ENCODE measurements at regions not wholly inside any gene's neighbourhood (a gene's known extent, or its start where the extent isn't known, plus 50 kb on each side); places are given as distances from the start of the nearest gene placed in this dataset.

GRCh38 chr10:4205113-4205512, 420.1 kb upstream of the KLF6 start:
- no peaks in the 10 kb centered on the region for H3K79me2 ChIP-seq (ENCODE audit: control insufficient read depth, insufficient read depth, low read length)
- H3K9me1 ChIP-seq (replicated peaks; ENCODE audit: control insufficient read depth, extremely low read depth, insufficient read depth, low read length), result no peaks in the 10 kb centered on the region
- H3K27ac ChIP-seq (ENCODE audit: insufficient read depth, low read depth, low read length), result no peak overlapping the region
- no peak overlapping the region for H3K4me3 ChIP-seq (replicated peaks in 1 of 3; ENCODE audit: insufficient read depth in 1 of 3, low read depth in 1 of 3, low read length in 3 of 3)
- FAIRE-seq, result no peak
- ChIA-PET CTCF (no interaction called here), POLR2A (no interaction called here)
- TF ChIP-seq MYC (IDR thresholded peaks at IDR 0.05; ENCODE audit: low read depth, low read length), result no peak
- no peaks in the 10 kb centered on the region for H3K36me3 ChIP-seq (ENCODE audit: control insufficient read depth in 2 of 2, extremely low read depth in 1 of 2, insufficient read depth in 2 of 2, low read length in 2 of 2)
- no peaks in the 10 kb centered on the region for H3K4me1 ChIP-seq (ENCODE audit: control insufficient read depth, extremely low read depth, insufficient read depth, low read length)
- no peak for DNase-seq (ENCODE audit: low read depth, low spot score)
- intact Hi-C loops (cut with micrococcal nuclease), result no loop called here
- dilution Hi-C loops (cut with MboI; ENCODE audit: extremely low pct_ligation_motif_present, low sequenced_read_pairs), result no loop called here
- no peak overlapping the region for H3K9ac ChIP-seq (replicated peaks; ENCODE audit: extremely low read depth, insufficient read depth, low read length)
- H3K4me2 ChIP-seq (ENCODE audit: insufficient read depth, low read length), result no peak overlapping the region
- no peaks in the 10 kb centered on the region for H3K9me3 ChIP-seq (replicated peaks; ENCODE audit: control insufficient read depth, insufficient read depth, low read length)
- BruUV-seq (replicated peaks), result no TSS peak
- H4K20me1 ChIP-seq (replicated peaks; ENCODE audit: control insufficient read depth, extremely low read depth, insufficient read depth, low read length), result no peaks in the 10 kb centered on the region
- H2AFZ ChIP-seq (ENCODE audit: low read depth, low read length), result no peak overlapping the region
- H3K27me3 ChIP-seq (ENCODE audit: control insufficient read depth in 2 of 2, insufficient read depth in 2 of 2, low read length in 2 of 2), result peaks cover 0 to 1% of the 10 kb centered on the region in 2 experiments

DNA sequence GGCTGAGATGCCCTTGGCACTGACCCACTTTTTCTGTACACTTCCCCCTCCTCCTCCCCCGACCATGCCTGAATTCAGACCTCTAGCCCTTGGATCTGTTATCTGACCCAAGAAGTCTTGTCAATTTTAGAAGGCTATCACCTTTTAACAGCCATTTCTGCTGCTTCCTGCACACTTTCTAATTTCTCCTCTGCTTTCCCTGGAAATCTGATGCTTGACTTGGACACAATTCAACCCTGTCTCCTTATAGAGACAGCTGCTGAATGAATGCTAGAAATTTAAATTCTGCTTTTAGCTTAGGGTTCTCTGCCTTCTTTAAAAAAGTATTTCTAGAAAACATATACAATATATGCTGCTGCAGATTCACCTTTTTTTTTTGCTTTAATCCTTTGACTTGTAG, 417.9 kb upstream of the KLF6 start:
- no peak overlapping the region for H3K4me2 ChIP-seq (ENCODE audit: insufficient read depth, low read length)
- DNase-seq (ENCODE audit: low read depth, low spot score) (peak; percentile 72), FAIRE-seq (no peak)
- ChIA-PET CTCF (interaction anchor here (0.7 kb wide), 1 partner anchor 330 kb away, joined by 3 read pairs; no protein-coding TSS in a partner anchor), POLR2A (no interaction called here)
- H2AFZ ChIP-seq (ENCODE audit: low read depth, low read length), result no peak overlapping the region
- no TSS peak for BruUV-seq (replicated peaks)
- H3K27me3 ChIP-seq (ENCODE audit: control insufficient read depth in 2 of 2, insufficient read depth in 2 of 2, low read length in 2 of 2), result peaks cover 0 to 1% of the 10 kb centered on the region in 2 experiments
- no peaks in the 10 kb centered on the region for H3K9me1 ChIP-seq (replicated peaks; ENCODE audit: control insufficient read depth, extremely low read depth, insufficient read depth, low read length)
- dilution Hi-C loops (cut with MboI; ENCODE audit: extremely low pct_ligation_motif_present, low sequenced_read_pairs) (no loop called here), intact Hi-C loops (cut with micrococcal nuclease) (no loop called here)
- H3K79me2 ChIP-seq (ENCODE audit: control insufficient read depth, insufficient read depth, low read length), result no peaks in the 10 kb centered on the region
- H3K36me3 ChIP-seq (ENCODE audit: control insufficient read depth in 2 of 2, extremely low read depth in 1 of 2, insufficient read depth in 2 of 2, low read length in 2 of 2), result no peaks in the 10 kb centered on the region
- H3K27ac ChIP-seq (ENCODE audit: insufficient read depth, low read depth, low read length), result no peak overlapping the region
- H3K9me3 ChIP-seq (replicated peaks; ENCODE audit: control insufficient read depth, insufficient read depth, low read length), result no peaks in the 10 kb centered on the region
- no peak overlapping the region for H3K9ac ChIP-seq (replicated peaks; ENCODE audit: extremely low read depth, insufficient read depth, low read length)
- H4K20me1 ChIP-seq (replicated peaks; ENCODE audit: control insufficient read depth, extremely low read depth, insufficient read depth, low read length), result no peaks in the 10 kb centered on the region
- TF ChIP-seq FOS (IDR thresholded peaks at IDR 0.05; ENCODE audit: borderline replicate concordance, insufficient read depth, low read length) (no peak), EZH2 (IDR thresholded peaks at IDR 0.05; ENCODE audit: borderline replicate concordance, low read depth, low read length, severe bottlenecking) (no peak), POLR2AphosphoS5 (IDR thresholded peaks at IDR 0.05; ENCODE audit: insufficient read depth, low read depth, low read length) (no peak)
- H3K4me3 ChIP-seq (replicated peaks in 1 of 3; ENCODE audit: insufficient read depth in 1 of 3, low read depth in 1 of 3, low read length in 3 of 3), result no peak overlapping the region
- no peaks in the 10 kb centered on the region for H3K4me1 ChIP-seq (ENCODE audit: control insufficient read depth, extremely low read depth, insufficient read depth, low read length)
